ENCODE measurements at regions not wholly inside any gene's neighbourhood (a gene's known extent, or its start where the extent isn't known, plus 50 kb on each side); places are given as distances from the start of the nearest gene placed in this dataset.
A peak's percentile ranks its signal among the peaks of the same experiment; 100 is the strongest.
"Not testable (repeated sequence)": the region's sequence is repeated elsewhere in the genome, so short reads cannot be mapped to it uniquely, and the experiment has no call there.

- DNase-seq: no peak
These were observed 88.0 kb downstream of the ACTBL2 start for GRCh38 chr5:57394421-57395210.

- DNase-seq: no peak
These were observed 95.7 kb downstream of the ACTBL2 start for GRCh38 chr5:57386958-57387357.

DNA sequence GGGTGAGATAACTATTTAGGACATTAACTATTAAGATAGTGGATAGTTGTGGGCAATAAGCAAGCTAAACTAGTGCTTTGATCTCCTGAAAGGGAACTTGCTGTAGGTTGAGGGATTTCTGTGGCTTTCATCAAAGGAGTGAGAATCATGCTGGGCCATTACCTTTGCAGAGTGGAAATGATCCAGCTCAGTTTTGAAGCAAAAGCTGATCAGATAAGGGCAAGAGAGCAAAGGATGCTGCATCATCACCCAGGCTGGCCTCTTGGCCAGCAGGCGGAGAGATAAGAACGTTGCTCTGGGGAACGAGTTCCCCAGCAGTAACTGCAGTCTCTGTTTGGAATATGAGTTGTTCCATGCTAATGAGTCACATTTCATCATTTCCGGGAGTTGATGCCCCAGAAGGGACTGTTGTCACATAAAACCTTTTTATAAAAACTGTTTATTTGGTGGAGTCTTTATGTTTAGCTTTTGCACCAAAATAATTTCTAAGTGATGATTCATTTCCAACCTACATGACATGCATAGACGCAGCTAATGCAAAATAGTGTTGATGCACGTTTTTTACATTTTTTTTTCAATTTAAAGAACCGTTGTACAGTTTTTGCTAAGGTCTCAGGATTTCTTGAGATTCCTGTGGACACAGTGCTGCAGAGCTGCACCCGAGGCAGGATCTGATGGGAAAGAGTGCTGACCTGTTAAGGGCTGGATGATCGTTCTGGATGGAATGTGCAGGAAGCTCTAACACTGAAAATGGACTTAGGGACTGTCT lies 99.3 kb downstream of the ACTBL2 start:
- DNase-seq: no peak

DNA sequence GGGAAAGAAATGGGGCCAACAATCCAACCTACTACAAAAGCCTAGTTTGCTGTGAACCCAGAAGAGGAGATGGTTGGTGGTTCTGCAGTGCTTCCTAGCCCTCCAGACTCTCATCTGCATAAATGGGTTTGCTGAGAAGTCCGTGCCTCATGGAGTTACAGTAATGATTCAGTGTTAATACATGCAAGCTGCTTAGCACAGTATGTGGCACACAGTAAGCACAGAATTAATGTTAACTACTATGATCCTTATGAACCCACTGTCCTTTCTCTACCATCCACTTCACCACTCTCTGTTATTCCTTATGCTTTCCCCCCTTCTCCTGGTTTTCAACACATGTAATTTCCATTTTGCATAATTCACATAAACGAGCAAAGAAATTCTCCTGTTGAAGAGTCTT lies 100.0 kb downstream of the ACTBL2 start:
- no peak for DNase-seq

DNA sequence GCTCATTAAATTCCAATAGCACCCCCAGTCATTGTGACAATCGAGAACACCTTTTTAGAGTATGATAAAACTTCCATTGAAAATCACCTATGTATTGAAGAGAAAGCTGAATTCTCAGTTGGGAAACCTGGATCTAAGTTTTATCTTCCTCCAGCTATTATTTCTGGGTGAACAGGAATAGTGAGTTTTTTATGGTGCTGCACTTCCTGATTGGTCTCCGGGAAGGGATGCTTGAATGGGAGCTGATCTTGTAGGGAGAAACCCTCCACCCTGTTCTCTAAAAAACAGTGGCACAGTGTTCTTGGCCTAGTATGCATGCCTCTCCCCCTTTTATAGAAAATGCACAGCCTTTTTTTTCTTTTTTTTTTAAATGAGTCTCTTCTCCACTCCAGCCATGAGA lies 112.2 kb downstream of the ACTBL2 start:
- no peak for DNase-seq

- DNase-seq: no peak
These were observed 114.6 kb downstream of the ACTBL2 start for GRCh38 chr5:57368010-57368409.

GRCh38 chr5:57366744-57367143 lies 115.9 kb downstream of the ACTBL2 start:
- no peak for DNase-seq

- no peak for DNase-seq
These were observed 119.7 kb downstream of the ACTBL2 start for GRCh38 chr5:57362951-57363350.

DNA sequence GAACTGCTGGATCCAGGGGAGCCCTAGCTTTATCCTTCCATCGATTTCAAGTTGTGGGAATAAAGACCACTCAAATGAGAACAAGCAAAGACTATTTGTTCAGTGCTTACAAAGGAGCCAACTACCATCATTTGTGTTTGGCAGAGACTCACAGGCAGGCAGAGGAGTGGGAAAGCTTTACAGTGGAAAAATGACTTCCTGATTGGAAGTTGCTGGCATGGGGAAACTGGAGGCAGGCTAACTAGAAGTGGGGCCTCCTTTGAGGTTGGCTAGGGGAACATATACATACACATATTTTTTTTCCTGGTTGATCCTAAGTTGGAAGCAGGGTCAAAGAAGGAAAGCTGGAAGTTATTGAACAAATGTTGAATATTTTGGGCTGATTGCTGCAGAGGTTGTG lies 121.7 kb downstream of the ACTBL2 start:
- no peak for DNase-seq

DNA sequence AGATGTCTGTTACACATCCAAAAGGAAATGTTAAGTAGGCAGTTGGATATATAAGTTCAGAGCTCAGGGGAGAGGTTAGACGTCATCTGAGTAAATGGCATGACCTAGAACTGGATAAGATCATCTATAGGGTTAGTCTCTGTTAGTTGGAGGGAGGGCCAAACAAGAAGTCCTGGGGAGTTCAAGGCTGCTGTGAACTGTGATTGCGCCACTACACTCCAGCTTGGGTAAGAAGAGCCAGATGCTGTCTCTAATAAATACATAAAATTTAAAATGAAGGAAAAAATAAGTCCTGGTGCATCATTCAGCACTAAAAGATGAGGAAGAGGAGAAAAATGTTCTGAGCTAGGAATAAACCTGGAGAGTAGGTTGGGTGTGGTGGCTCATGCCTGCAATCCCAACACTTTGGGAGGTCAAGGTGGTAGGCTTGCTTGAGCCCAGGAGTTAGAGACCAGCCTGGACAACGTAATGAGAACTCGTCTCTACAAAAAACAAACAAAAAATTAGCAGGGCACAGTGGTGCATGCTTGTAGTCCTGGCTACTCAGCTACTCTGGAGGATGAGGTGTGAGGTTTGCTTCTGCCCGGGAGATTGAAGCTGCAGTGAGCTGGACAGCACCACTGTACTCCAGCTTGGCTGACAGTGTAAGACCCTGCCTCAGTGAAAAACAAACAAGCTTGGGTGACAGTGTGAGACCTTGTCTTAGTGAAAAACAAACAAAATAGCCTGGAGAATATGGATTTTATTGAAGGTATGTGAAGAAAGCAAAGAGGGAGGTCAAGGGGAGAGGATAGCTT lies 123.6 kb downstream of the ACTBL2 start:
- no peak for DNase-seq

DNA sequence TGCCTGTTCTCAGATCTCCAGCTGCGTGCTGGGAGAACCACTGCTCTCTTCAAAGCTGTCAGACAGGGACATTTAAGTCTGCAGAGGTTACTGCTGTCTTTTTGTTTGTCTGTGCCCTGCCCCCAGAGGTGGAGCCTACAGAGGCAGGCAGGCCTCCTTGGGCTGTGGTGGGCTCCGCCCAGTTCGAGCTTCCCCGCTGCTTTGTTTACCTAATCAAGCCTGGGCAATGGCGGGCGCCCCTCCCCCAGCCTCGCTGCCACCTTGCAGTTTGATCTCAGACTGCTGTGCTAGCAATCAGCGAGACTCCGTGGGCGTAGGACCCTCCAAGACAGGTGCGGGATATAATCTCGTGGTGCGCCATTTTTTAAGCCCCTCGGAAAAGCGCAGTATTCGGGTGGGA lies 125.8 kb downstream of the ACTBL2 start:
- not testable (repeated sequence) for DNase-seq

GRCh38 chr5:57349214-57349613 lies 133.4 kb downstream of the ACTBL2 start:
- no peak for DNase-seq

GRCh38 chr5:57348376-57349140 lies 134.1 kb downstream of the ACTBL2 start:
- DNase-seq: no peak

- no peak for DNase-seq
These were observed 136.3 kb downstream of the ACTBL2 start for GRCh38 chr5:57346328-57346727.

GRCh38 chr5:57341380-57341979 lies 141.1 kb downstream of the ACTBL2 start:
- no peak for DNase-seq

- DNase-seq: no peak
These were observed 141.9 kb downstream of the ACTBL2 start for GRCh38 chr5:57340681-57341080.

DNA sequence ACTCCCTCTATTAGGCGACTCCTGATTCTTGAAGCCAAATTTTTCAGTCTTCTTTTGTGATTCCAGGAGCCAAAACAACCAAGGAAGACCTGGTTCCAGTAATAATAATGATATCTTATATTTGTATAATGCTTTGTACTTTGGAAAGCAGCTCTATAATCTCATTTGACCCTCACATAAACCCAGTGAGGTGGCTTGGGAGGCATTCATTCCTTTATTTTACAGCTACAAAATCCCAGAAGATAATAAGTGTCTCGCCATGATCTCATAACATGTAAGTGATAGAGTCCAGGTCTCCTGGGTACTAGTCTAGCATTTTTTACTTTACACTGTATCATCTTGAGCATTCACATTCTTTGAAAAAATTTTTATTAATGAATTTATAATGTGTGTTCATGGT lies 143.1 kb downstream of the ACTBL2 start:
- no peak for DNase-seq

GRCh38 chr5:57338868-57339340 lies 143.7 kb downstream of the ACTBL2 start:
- peak in 1 of 3 experiments; percentile 5 for DNase-seq

DNA sequence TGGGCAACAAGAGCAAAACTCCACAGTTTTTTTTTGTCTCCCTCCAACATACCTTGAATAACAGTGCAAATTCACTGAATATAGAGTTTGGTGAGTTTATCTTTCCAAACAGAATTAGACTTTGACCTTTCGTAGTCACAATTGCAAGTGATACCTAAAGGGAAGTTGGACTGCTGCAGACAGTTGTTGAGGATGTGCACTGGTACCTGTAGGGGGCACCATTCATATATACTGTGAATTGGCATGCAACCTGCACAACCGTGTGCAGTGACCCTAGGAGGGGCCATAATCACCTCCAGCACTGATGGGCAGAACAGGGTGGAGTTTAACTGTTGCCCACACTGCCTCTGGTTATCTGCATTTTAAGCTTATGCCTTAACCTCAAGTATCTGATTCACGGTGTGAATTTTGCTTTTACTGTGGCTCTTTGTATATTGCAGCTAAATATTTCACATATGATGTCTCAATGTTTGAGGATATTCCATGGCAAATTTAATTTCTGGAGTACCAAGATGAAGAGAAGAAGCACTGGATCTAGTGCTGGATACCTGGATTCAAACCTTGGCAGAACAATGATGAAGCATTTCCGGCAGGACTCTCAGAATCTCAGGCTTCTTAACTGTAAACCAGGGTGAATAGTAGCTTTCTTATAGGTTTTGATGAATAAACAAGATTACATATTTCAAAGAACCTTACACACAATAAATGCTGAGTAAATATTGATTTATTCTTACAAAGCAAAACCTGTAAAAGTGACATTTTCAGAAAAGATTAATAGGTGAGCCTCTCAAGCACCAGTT lies 144.3 kb downstream of the ACTBL2 start:
- peak in 2 of 3 experiments; percentile 7 to 25 for DNase-seq

DNA sequence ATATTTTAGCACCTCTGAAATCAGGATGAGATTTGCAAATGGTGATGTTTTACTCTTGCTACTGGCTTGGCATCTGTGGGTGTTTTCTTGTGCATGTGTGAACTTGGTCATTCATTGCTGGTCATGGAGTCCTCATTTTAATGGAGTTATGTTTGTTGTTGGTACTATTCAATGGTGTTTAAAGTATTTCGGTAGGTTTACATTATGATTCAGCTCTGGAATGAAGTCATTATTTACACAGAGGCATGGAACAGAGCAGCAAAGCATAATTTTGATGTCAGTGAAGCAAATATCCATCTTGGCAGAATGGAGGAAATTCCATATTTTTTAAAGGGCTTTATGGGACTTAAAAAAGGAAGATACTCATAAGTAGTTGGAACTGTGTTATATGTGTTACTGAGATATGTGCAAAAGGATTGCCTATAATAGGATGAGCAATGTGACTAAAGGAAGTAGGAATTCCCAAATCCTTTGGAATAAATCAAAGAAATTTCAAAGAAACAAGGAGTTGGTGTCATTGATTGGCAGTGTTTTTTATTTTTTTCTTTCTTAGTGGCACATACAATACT lies 147.4 kb downstream of the ACTBL2 start:
- no peak for DNase-seq

DNA sequence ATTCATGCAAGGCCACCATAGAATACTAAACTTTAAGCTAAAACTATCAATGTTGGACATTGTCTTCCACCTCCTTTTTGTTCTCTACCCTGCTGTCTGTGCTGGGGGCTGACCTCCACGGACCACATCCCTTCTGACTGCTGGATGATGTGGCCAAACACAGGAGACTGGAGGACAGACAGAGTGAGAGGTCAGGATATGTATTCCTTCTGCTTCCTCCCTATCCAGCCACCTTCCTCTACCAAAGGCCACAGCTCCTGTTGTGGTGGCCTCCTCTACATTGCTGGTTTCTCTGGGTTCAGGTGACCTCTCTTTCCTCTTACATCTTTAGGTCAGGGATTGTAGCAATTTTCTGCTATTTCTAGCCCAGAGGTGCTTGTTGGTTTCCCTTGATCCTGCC lies 148.1 kb downstream of the ACTBL2 start:
- no peak for DNase-seq
